Trophoblast cell (in vitro differentiated cells and primary cell): ENCODE measurements at regions not wholly inside any gene's neighbourhood (a gene's known extent, or its start where the extent isn't known, plus 50 kb on each side); places are given as distances from the start of the nearest gene placed in this dataset.

ENCODE experiments used
- DNase-seq, 2 donors: peaks; one replicate each; pipeline ENCODE4 v3.0.0-alpha.2; 2016
- H2AFZ ChIP-seq: 2 replicates; pipeline ENCODE4 v1.6.1; 2013; ENCODE audit warnings: low read length, moderate library complexity, mild to moderate bottlenecking; ENCODE audit not compliant: insufficient read depth, poor library complexity
- H2AK5ac ChIP-seq: 2 replicates; pipeline ENCODE4 v1.6.1; 2013; ENCODE audit warnings: mild to moderate bottlenecking, low read length
- H2BK120ac ChIP-seq: 2 replicates; pipeline ENCODE4 v1.6.1; 2013; ENCODE audit warnings: low read length, mild to moderate bottlenecking, moderate library complexity; ENCODE audit not compliant: insufficient read depth, poor library complexity
- H2BK12ac ChIP-seq: 2 replicates; pipeline ENCODE4 v1.6.1; 2013; ENCODE audit warnings: mild to moderate bottlenecking, low read length, moderate library complexity
- H2BK5ac ChIP-seq: 2 replicates; pipeline ENCODE4 v1.6.1; 2013; ENCODE audit warnings: low read length, low read depth, moderate library complexity, mild to moderate bottlenecking; ENCODE audit not compliant: poor library complexity
- H3K14ac ChIP-seq: 2 replicates; pipeline ENCODE4 v1.6.1; 2013; ENCODE audit warnings: mild to moderate bottlenecking, low read length
- H3K18ac ChIP-seq: 2 replicates; pipeline ENCODE4 v1.6.1; 2013; ENCODE audit warnings: mild to moderate bottlenecking, low read length
- H3K23ac ChIP-seq: 2 replicates; pipeline ENCODE4 v1.6.1; 2013; ENCODE audit warnings: low read length
- H3K27ac ChIP-seq: 2 replicates; pipeline ENCODE4 v1.5.1; 2013; ENCODE audit warnings: low read depth, mild to moderate bottlenecking, inconsistent platforms, low read length, moderate library complexity
- H3K27me3 ChIP-seq: 2 replicates; pipeline ENCODE4 v1.6.1; 2013; ENCODE audit warnings: inconsistent platforms, mild to moderate bottlenecking, low read length, moderate library complexity; ENCODE audit not compliant: insufficient read depth
- H3K36me3 ChIP-seq, 2 experiments: 1 replicate in 1 of 2; 2 replicates in 1 of 2; pipeline ENCODE4 v1.6.1; 2013; ENCODE audit warnings: low read length in 2 of 2, mild to moderate bottlenecking in 2 of 2, moderate library complexity in 1 of 2; ENCODE audit not compliant: insufficient read depth in 2 of 2, control insufficient read depth in 1 of 2
- H3K4ac ChIP-seq: 2 replicates; pipeline ENCODE4 v1.6.1; 2013; ENCODE audit warnings: low read depth, mild to moderate bottlenecking, low read length, moderate library complexity
- H3K4me1 ChIP-seq, 2 experiments: 1 replicate in 1 of 2; 2 replicates in 1 of 2; pipeline ENCODE4 v1.6.1; 2013; ENCODE audit warnings: low read length in 2 of 2, mild to moderate bottlenecking in 2 of 2, moderate library complexity in 1 of 2; ENCODE audit not compliant: insufficient read depth in 2 of 2, control insufficient read depth in 1 of 2
- H3K4me2 ChIP-seq: 2 replicates; pipeline ENCODE4 v1.6.1; 2013; ENCODE audit warnings: inconsistent platforms, mild to moderate bottlenecking, low read length, moderate library complexity
- H3K4me3 ChIP-seq: 2 replicates; pipeline ENCODE4 v1.5.1; 2013; ENCODE audit warnings: mild to moderate bottlenecking, low read depth, low read length, inconsistent platforms
- H3K79me1 ChIP-seq: one replicate; pipeline ENCODE4 v1.6.1; 2013; ENCODE audit warnings: low read length
- H3K79me2 ChIP-seq: 2 replicates; pipeline ENCODE4 v1.6.1; 2013; ENCODE audit warnings: low read length, mild to moderate bottlenecking; ENCODE audit not compliant: control insufficient read depth, insufficient read depth, poor library complexity
- H3K9ac ChIP-seq: 2 replicates; pipeline ENCODE4 v1.6.1; 2013; ENCODE audit warnings: mild to moderate bottlenecking, low read length
- H3K9me3 ChIP-seq: 2 replicates; pipeline ENCODE4 v1.6.1; 2013; ENCODE audit warnings: low read depth, mild to moderate bottlenecking, control low read depth, inconsistent platforms, low read length; ENCODE audit not compliant: insufficient read depth
- H4K12ac ChIP-seq: 2 replicates; pipeline ENCODE4 v1.6.1; 2013; ENCODE audit warnings: low read depth, mild to moderate bottlenecking, low read length, moderate library complexity
- H4K8ac ChIP-seq: 2 replicates; pipeline ENCODE4 v1.6.1; 2013; ENCODE audit warnings: low read depth, mild to moderate bottlenecking, low read length, moderate library complexity
- H4K91ac ChIP-seq: one replicate; pipeline ENCODE4 v1.6.1; 2013; ENCODE audit warnings: low read depth, mild to moderate bottlenecking, low read length, moderate library complexity
- WGBS: extraction: QIAGEN DNeasy Blood & Tissue Kit; methylation state at CpG from one replicate; pipeline ENCODE4 v1.1.7; 2013; ENCODE audit warnings: missing lambda C conversion rate; ENCODE audit not compliant: insufficient read length, insufficient coverage; ENCODE audit errors: extremely low coverage; 5-methylcytosine and 5-hydroxymethylcytosine counted together

GRCh38 chr14:21882226-21882625, 208.6 kb upstream of the OR4E1 start:
- Histone ChIP-seq H3K4me3 (no peak overlapping the region), H2AK5ac (no peak overlapping the region), H4K8ac (no peak overlapping the region), H2BK12ac (no peak overlapping the region), H3K4me1 (peaks cover 0 to 2% of the 10 kb centered on the region in 2 experiments), H3K27ac (no peak overlapping the region), H3K27me3 (no peaks in the 10 kb centered on the region), H2AFZ (no peak overlapping the region), H3K4ac (no peak overlapping the region), H4K91ac (no peak overlapping the region), H3K4me2 (no peak overlapping the region), H3K9ac (no peak overlapping the region), H3K14ac (no peak overlapping the region), H3K9me3 (no peaks in the 10 kb centered on the region), H3K79me2 (no peaks in the 10 kb centered on the region), H3K36me3 (no peaks in the 10 kb centered on the region), H3K23ac (no peak overlapping the region), H2BK120ac (no peak overlapping the region), H2BK5ac (no peak overlapping the region), H4K12ac (no peak overlapping the region), H3K18ac (no peak overlapping the region), H3K79me1 (no peaks in the 10 kb centered on the region)
- no CpG with 5 or more reads among the region's 1 CpG for WGBS
- DNase-seq: no peak

- H3K9me3 ChIP-seq: no peaks in the 10 kb centered on the region
- H3K4me2 ChIP-seq: no peak overlapping the region
- peaks cover 0 to 2% of the 10 kb centered on the region in 2 experiments for H3K4me1 ChIP-seq
- no peak overlapping the region for H4K12ac ChIP-seq
- H3K14ac ChIP-seq: no peak overlapping the region
- WGBS: no CpG with 5 or more reads among the region's 3 CpGs
- H3K9ac ChIP-seq: no peak overlapping the region
- H3K18ac ChIP-seq: no peak overlapping the region
- DNase-seq: no peak
- no peak overlapping the region for H2AK5ac ChIP-seq
- no peaks in the 10 kb centered on the region for H3K27me3 ChIP-seq
- no peak overlapping the region for H4K91ac ChIP-seq
- H2BK5ac ChIP-seq: no peak overlapping the region
- H3K23ac ChIP-seq: no peak overlapping the region
- no peaks in the 10 kb centered on the region for H3K79me2 ChIP-seq
- no peaks in the 10 kb centered on the region for H3K79me1 ChIP-seq
- H4K8ac ChIP-seq: no peak overlapping the region
- H2AFZ ChIP-seq: no peak overlapping the region
- no peak overlapping the region for H2BK120ac ChIP-seq
- no peak overlapping the region for H2BK12ac ChIP-seq
- H3K4me3 ChIP-seq: no peak overlapping the region
- no peak overlapping the region for H3K27ac ChIP-seq
- no peak overlapping the region for H3K4ac ChIP-seq
- H3K36me3 ChIP-seq: no peaks in the 10 kb centered on the region
Measured at GRCh38 chr14:21880918-21881317, 207.3 kb upstream of the OR4E1 start.

- Histone ChIP-seq H3K23ac (no peak overlapping the region), H3K36me3 (no peaks in the 10 kb centered on the region), H3K79me2 (no peaks in the 10 kb centered on the region), H3K4me1 (peaks cover 0 to 2% of the 10 kb centered on the region in 2 experiments), H3K4ac (no peak overlapping the region), H2BK5ac (no peak overlapping the region), H4K8ac (no peak overlapping the region), H3K18ac (no peak overlapping the region), H2BK12ac (no peak overlapping the region), H3K4me3 (no peak overlapping the region), H3K27ac (no peak overlapping the region), H4K12ac (no peak overlapping the region), H2BK120ac (no peak overlapping the region), H2AK5ac (no peak overlapping the region), H3K9ac (no peak overlapping the region), H3K9me3 (no peaks in the 10 kb centered on the region), H3K27me3 (no peaks in the 10 kb centered on the region), H3K4me2 (no peak overlapping the region), H3K14ac (no peak overlapping the region), H3K79me1 (no peaks in the 10 kb centered on the region), H2AFZ (no peak overlapping the region), H4K91ac (no peak overlapping the region)
- no CpG with 5 or more reads among the region's 2 CpGs for WGBS
- no peak for DNase-seq
Measured at GRCh38 chr14:21875791-21876190, 202.2 kb upstream of the OR4E1 start.

GRCh38 chr14:21874946-21875345, 201.3 kb upstream of the OR4E1 start:
- Histone ChIP-seq H3K79me2 (no peaks in the 10 kb centered on the region), H3K18ac (no peak overlapping the region), H3K23ac (no peak overlapping the region), H3K79me1 (no peaks in the 10 kb centered on the region), H2BK5ac (no peak overlapping the region), H3K27me3 (no peaks in the 10 kb centered on the region), H3K27ac (no peak overlapping the region), H3K4ac (no peak overlapping the region), H3K4me3 (no peak overlapping the region), H4K8ac (no peak overlapping the region), H3K14ac (no peak overlapping the region), H2AFZ (no peak overlapping the region), H2BK12ac (no peak overlapping the region), H2BK120ac (no peak overlapping the region), H3K4me2 (no peak overlapping the region), H4K91ac (no peak overlapping the region), H3K9me3 (no peaks in the 10 kb centered on the region), H3K36me3 (no peaks in the 10 kb centered on the region), H3K9ac (no peak overlapping the region), H3K4me1 (no peaks in the 10 kb centered on the region), H2AK5ac (no peak overlapping the region), H4K12ac (no peak overlapping the region)
- WGBS: no CpG with 5 or more reads among the region's 1 CpG
- DNase-seq: no peak
